OCI-LY3 (cell line): ENCODE measurements at regions not wholly inside any gene's neighbourhood (a gene's known extent, or its start where the extent isn't known, plus 50 kb on each side); places are given as distances from the start of the nearest gene placed in this dataset.

ENCODE experiments used
- H2AFZ ChIP-seq: fragments of 200-600, 300-600 bp; shearing (Covaris generic); 2 replicates; pipeline ENCODE4 v1.6.0; 2014; ENCODE audit warnings: antibody characterized with exemption, low read depth, low read length
- H3K27ac ChIP-seq: fragments of 200-600, 300-600 bp; sonication (generic); 2 replicates; pipeline ENCODE4 v1.5.1; 2014; ENCODE audit warnings: mild to moderate bottlenecking, low read length, moderate library complexity, mixed read lengths
- H3K27me3 ChIP-seq: fragments of 200-600, 300-600 bp; sonication (generic); 2 replicates; pipeline ENCODE4 v1.6.1; 2014; ENCODE audit warnings: low read depth, low read length, mixed read lengths
- H3K36me3 ChIP-seq: fragments of 200-600, 300-600 bp; sonication (generic); replicated peaks from 2 replicates; pipeline ENCODE3; 2014; ENCODE audit warnings: low read depth, low read length, mixed read lengths
- H3K4me1 ChIP-seq: fragments of 300-600, 200-600 bp; sonication (generic); 2 replicates; pipeline ENCODE4 v1.6.1; 2014; ENCODE audit warnings: low read length, mixed read lengths
- H3K4me2 ChIP-seq: fragments of 200-600, 300-600 bp; sonication (generic); 2 replicates; pipeline ENCODE4 v1.6.1; 2014; ENCODE audit warnings: low read length, mixed read lengths
- H3K4me3 ChIP-seq: fragments of 300-600, 200-600 bp; sonication (generic); 2 replicates; pipeline ENCODE4 v1.5.1; 2014; ENCODE audit warnings: antibody characterized with exemption, mild to moderate bottlenecking, low read length, moderate library complexity
- H3K79me2 ChIP-seq: fragments of 300-600, 200-600 bp; shearing (Covaris generic); 2 replicates; pipeline ENCODE4 v1.6.1; 2014; ENCODE audit warnings: mild to moderate bottlenecking, low read length, mixed read lengths
- H3K9ac ChIP-seq: fragments of 300-600, 200-600 bp; shearing (Covaris generic); 2 replicates; pipeline ENCODE4 v1.6.0; 2014; ENCODE audit warnings: mild to moderate bottlenecking, low read length, moderate library complexity
- H3K9me3 ChIP-seq: fragments of 200-600, 300-600 bp; shearing (Covaris generic); 2 replicates; pipeline ENCODE4 v1.6.1; 2014; ENCODE audit warnings: low read length, mixed read lengths; ENCODE audit not compliant: insufficient read depth
- H4K20me1 ChIP-seq: fragments of 200-600, 300-600 bp; sonication (generic); 2 replicates; pipeline ENCODE4 v1.6.1; 2016; ENCODE audit warnings: low read length, mixed read lengths; ENCODE audit not compliant: insufficient read depth
- CTCF ChIP-seq: fragments of 200-600, 300-600 bp; sonication (generic); IDR thresholded peaks from 2 replicates; pipeline ENCODE4 v1.5.1; 2014; ENCODE audit warnings: antibody characterized with exemption, low read length, low read depth
- EZH2phosphoT487 ChIP-seq: fragments of 200-600 bp; shearing (Covaris generic); IDR thresholded peaks from 2 replicates; pipeline ENCODE4 v1.6.1; 2018; ENCODE audit warnings: antibody characterized with exemption, mixed run types, low read depth

- Histone ChIP-seq H3K4me1 (peaks cover 13% of the 10 kb centered on the region), H3K4me3 (no peak overlapping the region), H3K36me3 (no peaks in the 10 kb centered on the region), H3K9me3 (no peaks in the 10 kb centered on the region), H3K4me2 (no peak overlapping the region), H3K79me2 (no peaks in the 10 kb centered on the region), H3K9ac (no peak overlapping the region), H4K20me1 (no peaks in the 10 kb centered on the region), H2AFZ (no peak overlapping the region), H3K27ac (no peak overlapping the region), H3K27me3 (no peaks in the 10 kb centered on the region)
- TF ChIP-seq CTCF (no peak), EZH2phosphoT487 (no peak)
Observed at GRCh38 chr12:88399811-88400210, 180.5 kb downstream of the KITLG start.

GRCh38 chr12:88400302-88400701 is 180.0 kb downstream of the KITLG start:
- TF ChIP-seq EZH2phosphoT487, result no peak
- no peak for TF ChIP-seq CTCF
- Histone ChIP-seq H2AFZ (no peak overlapping the region), H3K27me3 (no peaks in the 10 kb centered on the region), H3K79me2 (no peaks in the 10 kb centered on the region), H3K4me1 (peaks cover 13% of the 10 kb centered on the region), H3K9ac (no peak overlapping the region), H3K4me2 (peak overlapping the region; percentile 55; the same call in 1 of the 2 replicates), H4K20me1 (no peaks in the 10 kb centered on the region), H3K27ac (no peak overlapping the region), H3K36me3 (no peaks in the 10 kb centered on the region), H3K9me3 (no peaks in the 10 kb centered on the region), H3K4me3 (no peak overlapping the region)

GRCh38 chr12:88401155-88401554 is 179.1 kb downstream of the KITLG start:
- peak overlapping the region; percentile 33 for H3K4me3 ChIP-seq
- H3K9ac ChIP-seq, result no peak overlapping the region
- TF ChIP-seq EZH2phosphoT487 (no peak), CTCF (no peak)
- H4K20me1 ChIP-seq, result no peaks in the 10 kb centered on the region
- H3K27me3 ChIP-seq, result no peaks in the 10 kb centered on the region
- no peaks in the 10 kb centered on the region for H3K79me2 ChIP-seq
- H3K9me3 ChIP-seq, result no peaks in the 10 kb centered on the region
- peak overlapping the region; percentile 55 for H3K4me2 ChIP-seq
- peak overlapping the region; percentile 84; the same call in 1 of the 2 replicates for H2AFZ ChIP-seq
- H3K27ac ChIP-seq, result no peak overlapping the region
- peaks cover 13% of the 10 kb centered on the region for H3K4me1 ChIP-seq
- H3K36me3 ChIP-seq, result no peaks in the 10 kb centered on the region

- H2AFZ ChIP-seq, result no peak overlapping the region
- TF ChIP-seq CTCF (no peak), EZH2phosphoT487 (no peak)
- H3K9me3 ChIP-seq, result no peaks in the 10 kb centered on the region
- H3K79me2 ChIP-seq, result no peaks in the 10 kb centered on the region
- H3K27me3 ChIP-seq, result no peaks in the 10 kb centered on the region
- no peak overlapping the region for H3K4me3 ChIP-seq
- no peak overlapping the region for H3K27ac ChIP-seq
- H3K9ac ChIP-seq, result no peak overlapping the region
- H4K20me1 ChIP-seq, result no peaks in the 10 kb centered on the region
- no peaks in the 10 kb centered on the region for H3K36me3 ChIP-seq
- H3K4me2 ChIP-seq, result no peak overlapping the region
- no peaks in the 10 kb centered on the region for H3K4me1 ChIP-seq
Observed at GRCh38 chr12:88406905-88407304, 173.4 kb downstream of the KITLG start.
